Keratinocyte (primary cell): ENCODE measurements at regions not wholly inside any gene's neighbourhood (a gene's known extent, or its start where the extent isn't known, plus 50 kb on each side); places are given as distances from the start of the nearest gene placed in this dataset.

Experiments
- DNase-seq: peaks from one replicate; pipeline ENCODE4 v3.0.0-alpha.2; 2011; ENCODE audit warnings: low read depth, missing footprints, low spot score
- FAIRE-seq: peaks from 2 replicates; lab custom pipeline; 2011; peaks lifted over from hg19 to GRCh38; lab: Jason Lieb, UNC
- H2AFZ ChIP-seq: 2 replicates; pipeline ENCODE4 v1.6.0; 2012; ENCODE audit warnings: low read length, control low read depth, inconsistent platforms; ENCODE audit not compliant: control insufficient read depth
- H3K27ac ChIP-seq: 2 replicates; pipeline ENCODE4 v1.5.1; 2011; ENCODE audit warnings: low read length; ENCODE audit not compliant: control insufficient read depth, insufficient read depth
- H3K27me3 ChIP-seq: 3 replicates; pipeline ENCODE4 v1.6.0; 2011; ENCODE audit warnings: low read length; ENCODE audit not compliant: control insufficient read depth, insufficient read depth; ENCODE audit errors: extremely low read depth
- H3K36me3 ChIP-seq, 2 experiments: 2 replicates in 1 of 2; 3 replicates in 1 of 2; pipeline ENCODE4 v1.5.1; 2011; ENCODE audit warnings: low read length in 2 of 2, mild to moderate bottlenecking in 1 of 2; ENCODE audit not compliant: control insufficient read depth in 2 of 2, insufficient read depth in 2 of 2; ENCODE audit errors: extremely low read depth in 1 of 2
- H3K4me1 ChIP-seq: 3 replicates; pipeline ENCODE4 v1.5.1; 2011; ENCODE audit warnings: low read length; ENCODE audit not compliant: control insufficient read depth, insufficient read depth; ENCODE audit errors: extremely low read depth
- H3K4me2 ChIP-seq: 3 replicates; pipeline ENCODE4 v1.6.0; 2011; ENCODE audit warnings: low read depth, low read length; ENCODE audit not compliant: control insufficient read depth, insufficient read depth; ENCODE audit errors: extremely low read depth
- H3K4me3 ChIP-seq, 3 experiments: fragments of 200-600 bp in 1 of 3; sonication (generic) in 1 of 3; 2 replicates in 2 of 3; 3 replicates in 1 of 3; pipeline ENCODE4 v1.5.1; 2011 to 2016; ENCODE audit warnings: low read length in 3 of 3, mild to moderate bottlenecking in 3 of 3, control low read depth in 2 of 3, inconsistent platforms in 1 of 3, low read depth in 1 of 3, mixed read lengths in 1 of 3, mixed run types in 1 of 3, moderate library complexity in 1 of 3; ENCODE audit not compliant: control insufficient read depth in 2 of 3, insufficient read depth in 2 of 3; ENCODE audit errors: extremely low read depth in 1 of 3
- H3K79me2 ChIP-seq: 2 replicates; pipeline ENCODE4 v1.6.0; 2012; ENCODE audit warnings: low read length; ENCODE audit not compliant: control insufficient read depth, insufficient read depth
- H3K9ac ChIP-seq: 3 replicates; pipeline ENCODE4 v1.6.0; 2011; ENCODE audit warnings: low read length; ENCODE audit not compliant: control insufficient read depth, insufficient read depth; ENCODE audit errors: extremely low read depth
- H3K9me1 ChIP-seq: 3 replicates; pipeline ENCODE4 v1.6.0; 2011; ENCODE audit warnings: low read length; ENCODE audit not compliant: control insufficient read depth, insufficient read depth; ENCODE audit errors: extremely low read depth
- H3K9me3 ChIP-seq: 2 replicates; pipeline ENCODE4 v1.5.1; 2012; ENCODE audit warnings: low read depth, low read length; ENCODE audit not compliant: control insufficient read depth
- H4K20me1 ChIP-seq: 3 replicates; pipeline ENCODE4 v1.6.0; 2011; ENCODE audit warnings: low read length; ENCODE audit not compliant: control insufficient read depth, insufficient read depth; ENCODE audit errors: extremely low read depth
- EZH2 ChIP-seq: IDR thresholded peaks from one replicate; pipeline ENCODE4 v1.6.1; 2012; ENCODE audit warnings: inconsistent platforms, mild to moderate bottlenecking, low read length, moderate library complexity
- dilution Hi-C: fragments of 300-500 bp; cut with MboI; formaldehyde crosslinking; loops from one replicate; pipeline ENCODE4 v1.7.0; 2020; ENCODE audit warnings: low sequenced_read_pairs; ENCODE audit not compliant: extremely low pct_ligation_motif_present
- TF ChIP-seq, protein P1 (sequence below), 3 experiments: IDR thresholded peaks in 1 of 3; conservative IDR thresholded peaks in 1 of 3; optimal IDR thresholded peaks in 1 of 3; 2 replicates in 2 of 3; 3 replicates in 1 of 3; pipeline versions ENCODE3 to v1.5.1; 2011; ENCODE audit warnings: low read length in 3 of 3, mild to moderate bottlenecking in 3 of 3, moderate library complexity in 2 of 3, control low read depth in 1 of 3, inconsistent platforms in 1 of 3; ENCODE audit not compliant: insufficient read depth in 2 of 3; ENCODE audit errors: extremely low read depth in 1 of 3

DNA sequence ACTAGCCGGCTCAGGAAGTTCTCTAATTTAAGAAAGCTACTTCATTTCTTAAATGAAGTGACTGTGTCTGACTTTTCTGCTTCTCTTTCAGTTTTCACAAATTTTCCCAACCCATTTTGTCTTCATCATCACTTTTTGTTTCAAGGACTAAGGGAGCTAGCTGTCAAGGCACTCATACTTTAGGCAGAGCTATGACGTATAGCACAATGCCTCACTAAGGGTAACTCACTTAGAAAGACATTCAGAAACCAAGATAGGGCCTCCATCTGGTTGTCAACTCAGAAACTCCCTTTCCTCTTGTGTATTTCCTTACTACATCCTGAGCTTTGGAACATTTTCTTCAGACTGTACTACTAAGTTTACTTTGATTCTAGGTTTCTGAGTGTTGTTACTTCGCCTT lies 397.9 kb downstream of the TOX3 start:
- H3K4me2 ChIP-seq, result no peak overlapping the region
- no peaks in the 10 kb centered on the region for H3K4me1 ChIP-seq
- no peaks in the 10 kb centered on the region for H4K20me1 ChIP-seq
- H3K36me3 ChIP-seq, result no peaks in the 10 kb centered on the region
- no peak overlapping the region for H3K4me3 ChIP-seq
- no peaks in the 10 kb centered on the region for H3K79me2 ChIP-seq
- H3K9ac ChIP-seq, result no peak overlapping the region
- no peak overlapping the region for H3K27ac ChIP-seq
- H3K9me3 ChIP-seq, result no peaks in the 10 kb centered on the region
- TF ChIP-seq, protein P1, sequence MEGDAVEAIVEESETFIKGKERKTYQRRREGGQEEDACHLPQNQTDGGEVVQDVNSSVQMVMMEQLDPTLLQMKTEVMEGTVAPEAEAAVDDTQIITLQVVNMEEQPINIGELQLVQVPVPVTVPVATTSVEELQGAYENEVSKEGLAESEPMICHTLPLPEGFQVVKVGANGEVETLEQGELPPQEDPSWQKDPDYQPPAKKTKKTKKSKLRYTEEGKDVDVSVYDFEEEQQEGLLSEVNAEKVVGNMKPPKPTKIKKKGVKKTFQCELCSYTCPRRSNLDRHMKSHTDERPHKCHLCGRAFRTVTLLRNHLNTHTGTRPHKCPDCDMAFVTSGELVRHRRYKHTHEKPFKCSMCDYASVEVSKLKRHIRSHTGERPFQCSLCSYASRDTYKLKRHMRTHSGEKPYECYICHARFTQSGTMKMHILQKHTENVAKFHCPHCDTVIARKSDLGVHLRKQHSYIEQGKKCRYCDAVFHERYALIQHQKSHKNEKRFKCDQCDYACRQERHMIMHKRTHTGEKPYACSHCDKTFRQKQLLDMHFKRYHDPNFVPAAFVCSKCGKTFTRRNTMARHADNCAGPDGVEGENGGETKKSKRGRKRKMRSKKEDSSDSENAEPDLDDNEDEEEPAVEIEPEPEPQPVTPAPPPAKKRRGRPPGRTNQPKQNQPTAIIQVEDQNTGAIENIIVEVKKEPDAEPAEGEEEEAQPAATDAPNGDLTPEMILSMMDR (optimal IDR thresholded peaks at IDR 0.05 in 1 of 3, IDR thresholded peaks at IDR 0.05 in 1 of 3, conservative IDR thresholded peaks at IDR 0.05 in 1 of 3; ENCODE audit: extremely low read depth in 1 of 3, insufficient read depth in 2 of 3, low read length in 3 of 3), result no peak
- TF ChIP-seq EZH2, result no peak
- H2AFZ ChIP-seq, result no peak overlapping the region
- dilution Hi-C loops, result no loop called here
- no peaks in the 10 kb centered on the region for H3K27me3 ChIP-seq
- DNase-seq, result no peak
- FAIRE-seq, result no peak
- H3K9me1 ChIP-seq, result no peaks in the 10 kb centered on the region

DNA sequence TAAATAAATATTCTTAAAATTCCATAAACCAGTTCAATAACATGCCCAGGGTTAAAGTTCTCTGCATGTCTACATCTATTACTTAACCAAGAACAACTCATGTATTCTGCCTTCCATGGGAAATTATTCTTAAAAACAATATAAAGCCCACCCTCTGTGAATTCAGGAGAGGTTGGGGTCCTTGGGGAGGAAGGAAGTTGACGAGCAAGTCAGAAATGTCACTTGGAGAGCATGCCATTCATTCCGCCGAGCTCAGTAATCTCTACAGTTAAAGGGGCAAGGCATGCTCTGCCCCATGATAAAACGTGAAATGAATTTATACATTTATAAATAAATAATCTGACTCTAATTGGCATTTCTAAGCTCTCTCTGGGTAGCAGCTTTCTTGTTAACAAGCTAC lies 405.1 kb downstream of the TOX3 start:
- DNase-seq (no peak), FAIRE-seq (no peak)
- no peak overlapping the region for H3K4me2 ChIP-seq
- dilution Hi-C loops, result no loop called here
- no peaks in the 10 kb centered on the region for H3K9me1 ChIP-seq
- TF ChIP-seq EZH2, result no peak
- no peaks in the 10 kb centered on the region for H3K4me1 ChIP-seq
- no peak overlapping the region for H2AFZ ChIP-seq
- H3K4me3 ChIP-seq, result no peak overlapping the region
- H3K36me3 ChIP-seq, result no peaks in the 10 kb centered on the region
- no peaks in the 10 kb centered on the region for H3K79me2 ChIP-seq
- no peak overlapping the region for H3K27ac ChIP-seq
- H3K9ac ChIP-seq, result no peak overlapping the region
- H3K9me3 ChIP-seq, result no peaks in the 10 kb centered on the region
- no peaks in the 10 kb centered on the region for H4K20me1 ChIP-seq
- H3K27me3 ChIP-seq, result no peaks in the 10 kb centered on the region

DNA sequence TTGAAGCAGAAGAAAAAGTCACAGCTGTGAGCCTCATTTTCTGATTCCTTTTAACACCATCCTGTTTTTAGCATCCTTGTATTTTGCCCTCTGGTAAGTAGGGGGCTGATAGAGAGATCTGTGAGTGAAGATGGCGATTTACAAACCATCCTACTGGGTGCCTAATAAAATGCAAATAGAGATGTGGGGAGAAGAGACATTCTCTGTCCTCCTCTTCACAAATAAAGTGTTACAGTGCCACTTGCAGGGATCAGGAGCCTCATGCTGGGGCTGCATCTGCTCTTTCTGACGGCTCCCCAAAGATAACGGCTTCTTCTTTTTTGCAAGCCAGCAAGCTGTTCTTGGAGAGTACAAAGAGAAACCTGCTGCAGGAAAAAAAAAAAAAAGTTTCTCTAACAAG lies 418.6 kb downstream of the TOX3 start:
- no peak for TF ChIP-seq EZH2
- TF ChIP-seq, protein P1 (optimal IDR thresholded peaks at IDR 0.05 in 1 of 3, IDR thresholded peaks at IDR 0.05 in 1 of 3, conservative IDR thresholded peaks at IDR 0.05 in 1 of 3; ENCODE audit: extremely low read depth in 1 of 3, insufficient read depth in 2 of 3, low read length in 3 of 3), result no peak
- Histone ChIP-seq H3K9ac (no peak overlapping the region), H3K79me2 (no peaks in the 10 kb centered on the region), H3K9me3 (no peaks in the 10 kb centered on the region), H3K4me2 (no peak overlapping the region), H3K27ac (no peak overlapping the region), H3K9me1 (no peaks in the 10 kb centered on the region), H3K27me3 (no peaks in the 10 kb centered on the region), H4K20me1 (no peaks in the 10 kb centered on the region), H3K4me3 (no peak overlapping the region), H3K36me3 (no peaks in the 10 kb centered on the region), H2AFZ (no peak overlapping the region), H3K4me1 (no peaks in the 10 kb centered on the region)
- DNase-seq (no peak), FAIRE-seq (no peak)
- dilution Hi-C loops, result no loop called here
